Upper lobe of right lung (tissue), 1 donor: ENCODE measurements at regions not wholly inside any gene's neighbourhood (a gene's known extent, or its start where the extent isn't known, plus 50 kb on each side); places are given as distances from the start of the nearest gene placed in this dataset.

Experiments
- ATAC-seq: fragments of 200-7000 bp; cut with Tn5 transposase; one replicate; pipeline ENCODE4 v1.9.1; 2020; ENCODE audit warnings: mild to moderate bottlenecking, moderate library complexity
- DNase-seq: peaks from one replicate; pipeline ENCODE4 v3.0.0-alpha.2; 2020
- H3K27ac ChIP-seq: fragments of 200-600 bp; one replicate; pipeline ENCODE4 v1.8.0; 2022
- H3K27me3 ChIP-seq: fragments of 200-600 bp; one replicate; pipeline ENCODE4 v1.8.0; 2022; ENCODE audit warnings: mild to moderate bottlenecking
- H3K36me3 ChIP-seq: fragments of 200-600 bp; one replicate; pipeline ENCODE4 v1.8.0; 2022
- H3K4me1 ChIP-seq: fragments of 200-600 bp; one replicate; pipeline ENCODE4 v1.8.0; 2022
- H3K4me3 ChIP-seq: fragments of 200-600 bp; one replicate; pipeline ENCODE4 v1.8.0; 2022; ENCODE audit warnings: mild to moderate bottlenecking
- H3K9me3 ChIP-seq: fragments of 200-600 bp; one replicate; pipeline ENCODE4 v1.8.0; 2022
- intact Hi-C: fragments of 100-400 bp; cut with DNase I; formaldehyde crosslinking; loops from one replicate; pipeline ENCODE4 v1.11.0; 2022
- TF ChIP-seq, protein P1 (sequence below): fragments of 200-600 bp; IDR thresholded peaks from one replicate; pipeline ENCODE4 v1.8.0; 2022; ENCODE audit warnings: antibody characterized with exemption
- donor health status: DM: no; HTN: yes; CAD: no; lungs with severe emphysema.

DNA sequence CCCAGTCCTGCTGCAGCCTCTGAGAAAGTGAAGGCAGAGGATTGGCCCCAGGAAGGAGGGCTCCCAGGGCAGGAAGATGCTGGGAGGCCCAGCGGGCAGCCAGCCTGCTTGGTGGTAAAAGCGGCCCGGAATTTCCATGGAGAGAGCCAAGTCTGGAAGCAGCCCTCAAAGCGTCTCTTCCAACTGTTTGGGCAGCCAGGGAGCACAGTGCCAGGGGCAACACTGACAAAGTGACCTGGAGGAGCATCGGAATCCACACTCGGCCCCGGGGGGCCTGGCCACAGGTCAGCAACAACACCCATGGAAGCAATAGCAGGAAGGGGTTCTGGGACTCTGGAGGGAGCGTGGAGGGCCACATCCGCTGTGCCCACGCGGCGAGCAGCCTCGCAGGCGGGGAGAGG lies 63.2 kb upstream of the FGFR2 start:
- no peak overlapping the region for H3K4me3 ChIP-seq

DNA sequence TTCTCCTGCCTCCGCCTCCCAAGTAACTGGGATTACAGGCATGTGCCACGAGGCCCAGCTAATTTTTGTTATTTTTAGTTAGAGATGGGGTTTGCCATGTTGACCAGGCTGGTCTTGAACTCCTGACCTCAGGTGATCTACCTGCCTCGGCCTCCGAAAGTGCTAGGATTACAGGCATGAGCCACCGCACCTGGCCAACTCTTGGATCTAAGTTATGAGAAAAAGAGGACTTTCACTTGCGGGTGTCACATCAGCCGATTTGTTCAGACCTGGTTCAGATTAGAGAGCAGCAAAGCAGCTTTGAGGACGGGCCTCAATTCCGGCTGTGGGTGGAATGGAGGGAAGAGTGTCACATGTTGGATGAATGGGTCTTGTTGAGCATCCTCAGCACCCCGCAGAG lies 61.0 kb upstream of the FGFR2 start:
- no peak overlapping the region for H3K27ac ChIP-seq
- H3K9me3 ChIP-seq: no peaks in the 10 kb centered on the region
- TF ChIP-seq, protein P1, sequence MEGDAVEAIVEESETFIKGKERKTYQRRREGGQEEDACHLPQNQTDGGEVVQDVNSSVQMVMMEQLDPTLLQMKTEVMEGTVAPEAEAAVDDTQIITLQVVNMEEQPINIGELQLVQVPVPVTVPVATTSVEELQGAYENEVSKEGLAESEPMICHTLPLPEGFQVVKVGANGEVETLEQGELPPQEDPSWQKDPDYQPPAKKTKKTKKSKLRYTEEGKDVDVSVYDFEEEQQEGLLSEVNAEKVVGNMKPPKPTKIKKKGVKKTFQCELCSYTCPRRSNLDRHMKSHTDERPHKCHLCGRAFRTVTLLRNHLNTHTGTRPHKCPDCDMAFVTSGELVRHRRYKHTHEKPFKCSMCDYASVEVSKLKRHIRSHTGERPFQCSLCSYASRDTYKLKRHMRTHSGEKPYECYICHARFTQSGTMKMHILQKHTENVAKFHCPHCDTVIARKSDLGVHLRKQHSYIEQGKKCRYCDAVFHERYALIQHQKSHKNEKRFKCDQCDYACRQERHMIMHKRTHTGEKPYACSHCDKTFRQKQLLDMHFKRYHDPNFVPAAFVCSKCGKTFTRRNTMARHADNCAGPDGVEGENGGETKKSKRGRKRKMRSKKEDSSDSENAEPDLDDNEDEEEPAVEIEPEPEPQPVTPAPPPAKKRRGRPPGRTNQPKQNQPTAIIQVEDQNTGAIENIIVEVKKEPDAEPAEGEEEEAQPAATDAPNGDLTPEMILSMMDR: no peak
- no peaks in the 10 kb centered on the region for H3K27me3 ChIP-seq
- H3K36me3 ChIP-seq: no peaks in the 10 kb centered on the region
- no peaks in the 10 kb centered on the region for H3K4me1 ChIP-seq
- ATAC-seq (no peak), DNase-seq (no peak)
- H3K4me3 ChIP-seq: no peak overlapping the region
- intact Hi-C loops: no loop called here

More for the DNA sequence above, 63.2 kb upstream of the FGFR2 start:
- H3K4me1 ChIP-seq: no peaks in the 10 kb centered on the region
- no peak overlapping the region for H3K27ac ChIP-seq
- no peaks in the 10 kb centered on the region for H3K27me3 ChIP-seq
- no peaks in the 10 kb centered on the region for H3K9me3 ChIP-seq
- no peaks in the 10 kb centered on the region for H3K36me3 ChIP-seq
- peak; percentile 34 for DNase-seq
- intact Hi-C loops: no loop called here
- TF ChIP-seq, protein P1: no peak
- no peak for ATAC-seq

- no peaks in the 10 kb centered on the region for H3K27me3 ChIP-seq
- ATAC-seq: no peak
- no peaks in the 10 kb centered on the region for H3K36me3 ChIP-seq
- intact Hi-C loops: no loop called here
- H3K27ac ChIP-seq: no peak overlapping the region
- TF ChIP-seq, protein P1: no peak
- no peak overlapping the region for H3K4me3 ChIP-seq
- no peaks in the 10 kb centered on the region for H3K9me3 ChIP-seq
- no peaks in the 10 kb centered on the region for H3K4me1 ChIP-seq
- no peak for DNase-seq
Measured at GRCh38 chr10:121658611-121659010, 60.4 kb upstream of the FGFR2 start.

DNA sequence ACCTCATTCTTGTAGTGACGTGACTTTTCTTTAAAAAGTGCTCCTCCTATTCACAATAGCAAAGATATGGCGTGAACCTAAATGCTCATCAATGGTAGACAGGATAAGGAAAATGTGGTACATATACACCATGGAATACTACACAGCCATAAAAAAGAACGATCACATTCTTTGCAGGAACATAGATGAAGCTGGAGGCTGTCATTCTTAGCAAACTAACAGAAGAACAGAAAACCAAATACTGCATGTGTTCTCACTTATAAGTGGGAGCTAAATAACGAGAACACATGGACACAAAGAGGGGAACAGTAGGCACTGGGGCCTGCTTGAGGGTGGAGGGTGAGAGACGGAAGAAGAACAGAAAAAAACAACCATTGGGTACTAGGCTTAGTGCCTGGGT lies 59.9 kb upstream of the FGFR2 start:
- intact Hi-C loops: no loop called here
- Histone ChIP-seq H3K27me3 (no peaks in the 10 kb centered on the region), H3K9me3 (no peaks in the 10 kb centered on the region), H3K27ac (no peak overlapping the region), H3K36me3 (no peaks in the 10 kb centered on the region), H3K4me3 (no peak overlapping the region), H3K4me1 (no peaks in the 10 kb centered on the region)
- no peak for DNase-seq
- TF ChIP-seq, protein P1: no peak
- ATAC-seq: no peak

- Histone ChIP-seq H3K36me3 (no peaks in the 10 kb centered on the region), H3K27ac (no peak overlapping the region), H3K4me3 (no peak overlapping the region), H3K4me1 (no peaks in the 10 kb centered on the region), H3K27me3 (no peaks in the 10 kb centered on the region), H3K9me3 (no peaks in the 10 kb centered on the region)
- ATAC-seq (no peak), DNase-seq (peak; percentile 25)
- TF ChIP-seq, protein P1: no peak
- intact Hi-C loops: no loop called here
Measured at GRCh38 chr10:121655254-121656144, 57.3 kb upstream of the FGFR2 start.
